Endothelial cell (in vitro differentiated cells): ENCODE measurements at regions not wholly inside any gene's neighbourhood (a gene's known extent, or its start where the extent isn't known, plus 50 kb on each side); places are given as distances from the start of the nearest gene placed in this dataset.

ENCODE experiments used
- DNase-seq: peaks from one replicate; pipeline ENCODE4 v3.0.0; 2021; ENCODE audit warnings: low spot score
- H3K27ac Mint-ChIP-seq: one replicate; pipeline ENCODE4 v1.8.0; 2021; ENCODE audit warnings: mixed read lengths, inconsistent platforms; ENCODE audit not compliant: unreplicated experiment
- H3K27me3 Mint-ChIP-seq: one replicate; pipeline ENCODE4 v1.8.0; 2021; ENCODE audit warnings: mild to moderate bottlenecking, moderate library complexity, mixed read lengths, inconsistent platforms; ENCODE audit not compliant: unreplicated experiment
- H3K36me3 Mint-ChIP-seq: one replicate; pipeline ENCODE4 v1.8.0; 2021; ENCODE audit warnings: mild to moderate bottlenecking, low read depth, mixed read lengths, inconsistent platforms; ENCODE audit not compliant: unreplicated experiment
- H3K4me1 Mint-ChIP-seq: one replicate; pipeline ENCODE4 v1.8.0; 2021; ENCODE audit warnings: mild to moderate bottlenecking, mixed read lengths, inconsistent platforms; ENCODE audit not compliant: unreplicated experiment
- H3K4me3 Mint-ChIP-seq: one replicate; pipeline ENCODE4 v1.8.0; 2021; ENCODE audit warnings: mild to moderate bottlenecking, mixed read lengths, inconsistent platforms; ENCODE audit not compliant: unreplicated experiment
- H3K9me3 Mint-ChIP-seq: one replicate; pipeline ENCODE4 v1.8.0; 2021; ENCODE audit warnings: mixed read lengths, inconsistent platforms; ENCODE audit not compliant: unreplicated experiment
- CTCF ChIP-seq: fragments of 200-600 bp; sonication (generic); IDR thresholded peaks from one replicate; pipeline ENCODE4 v1.5.0; 2021; ENCODE audit warnings: antibody characterized with exemption; ENCODE audit not compliant: unreplicated experiment

GRCh38 chr21:36630485-36631206, 68.3 kb upstream of the SIM2 start:
- TF ChIP-seq CTCF = peak; percentile 90
- no peak overlapping the region for H3K27ac Mint-ChIP-seq
- H3K9me3 Mint-ChIP-seq = no peaks in the 10 kb centered on the region
- H3K36me3 Mint-ChIP-seq = no peaks in the 10 kb centered on the region
- peaks cover 7% of the 10 kb centered on the region for H3K27me3 Mint-ChIP-seq
- peaks cover 9% of the 10 kb centered on the region for H3K4me1 Mint-ChIP-seq
- peak; percentile 81 for DNase-seq
- H3K4me3 Mint-ChIP-seq = no peak overlapping the region

DNA sequence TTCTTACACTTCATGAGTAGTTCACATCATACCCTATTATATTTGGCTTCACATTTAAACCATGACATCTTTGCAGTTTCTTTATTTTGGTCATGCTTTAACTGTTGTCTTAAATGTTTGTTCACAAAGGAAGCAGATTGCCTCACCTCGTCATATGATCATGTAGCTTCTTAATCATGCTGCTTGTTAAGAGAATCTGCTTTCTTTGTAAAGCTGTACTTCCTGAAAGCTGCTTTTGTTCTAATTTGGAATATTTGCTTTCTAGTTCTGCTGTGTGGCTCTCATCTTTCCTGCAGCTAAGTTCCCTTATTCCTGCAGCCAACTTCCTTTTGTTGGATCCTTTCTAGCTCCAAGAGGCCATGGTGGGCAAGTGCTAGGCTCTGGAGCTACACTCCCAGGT, 62.9 kb upstream of the SIM2 start:
- TF ChIP-seq CTCF = no peak
- DNase-seq = no peak
- H3K9me3 Mint-ChIP-seq = peaks cover 3% of the 10 kb centered on the region
- H3K27me3 Mint-ChIP-seq = peaks cover 7% of the 10 kb centered on the region
- peaks cover 25% of the 10 kb centered on the region for H3K4me1 Mint-ChIP-seq
- H3K27ac Mint-ChIP-seq = no peak overlapping the region
- peaks cover 8% of the 10 kb centered on the region for H3K36me3 Mint-ChIP-seq
- no peak overlapping the region for H3K4me3 Mint-ChIP-seq

DNA sequence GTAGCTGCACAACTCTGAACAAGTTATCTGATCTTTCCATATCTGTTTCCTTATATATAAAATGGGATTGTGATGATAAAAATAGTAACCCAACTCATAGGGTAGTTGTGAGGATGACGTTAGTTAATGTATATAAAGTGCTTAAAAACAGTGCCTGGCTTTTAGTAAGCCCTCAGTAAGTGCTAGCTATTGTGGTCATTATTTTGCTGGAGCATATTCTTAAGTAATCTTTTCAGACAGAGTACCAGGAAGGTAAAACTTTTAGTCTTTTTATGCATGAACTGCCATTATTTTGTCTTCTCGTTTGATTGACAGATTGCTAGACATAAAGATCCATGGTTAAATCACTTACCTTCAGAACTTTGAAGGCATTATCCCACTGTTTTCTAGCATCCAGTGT, 62.5 kb upstream of the SIM2 start:
- no peak for DNase-seq
- Mint-ChIP-seq H3K4me3 (no peak overlapping the region), H3K36me3 (peaks cover 8% of the 10 kb centered on the region), H3K9me3 (peaks cover 3% of the 10 kb centered on the region), H3K4me1 (peaks cover 25% of the 10 kb centered on the region), H3K27ac (no peak overlapping the region), H3K27me3 (peaks cover 7% of the 10 kb centered on the region)
- no peak for TF ChIP-seq CTCF

DNA sequence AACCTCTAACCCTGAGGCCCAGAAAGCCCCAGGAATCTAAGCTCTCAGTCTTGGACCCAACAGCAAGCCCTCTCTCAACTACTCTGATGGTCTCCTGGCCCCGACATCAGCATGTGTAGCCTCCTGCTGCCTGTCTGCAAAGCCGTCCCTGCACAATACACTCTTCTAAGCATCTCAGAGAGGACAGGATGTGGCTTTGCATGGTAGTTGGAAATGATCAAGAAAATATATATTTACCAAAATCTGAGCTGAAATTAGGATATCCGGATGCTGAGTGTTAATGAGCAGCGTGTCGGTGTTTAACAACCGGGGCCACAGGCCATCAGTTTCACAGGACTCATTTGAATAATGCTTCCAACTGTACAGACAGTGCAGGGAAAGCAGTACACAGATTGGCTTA, 59.1 kb upstream of the SIM2 start:
- H3K4me3 Mint-ChIP-seq = no peak overlapping the region
- peaks cover 2% of the 10 kb centered on the region for H3K27me3 Mint-ChIP-seq
- TF ChIP-seq CTCF = no peak

GRCh38 chr21:36640174-36640720, 58.7 kb upstream of the SIM2 start:
- peaks cover 17% of the 10 kb centered on the region for H3K4me1 Mint-ChIP-seq
- H3K36me3 Mint-ChIP-seq = peaks cover 8% of the 10 kb centered on the region
- H3K9me3 Mint-ChIP-seq = peaks cover 3% of the 10 kb centered on the region
- H3K27ac Mint-ChIP-seq = no peak overlapping the region
- peaks cover 2% of the 10 kb centered on the region for H3K27me3 Mint-ChIP-seq
- TF ChIP-seq CTCF = no peak
- no peak for DNase-seq
- H3K4me3 Mint-ChIP-seq = no peak overlapping the region

More for the DNA sequence above, 59.1 kb upstream of the SIM2 start:
- peaks cover 17% of the 10 kb centered on the region for H3K4me1 Mint-ChIP-seq
- H3K9me3 Mint-ChIP-seq = peaks cover 3% of the 10 kb centered on the region
- H3K27ac Mint-ChIP-seq = no peak overlapping the region
- no peak for DNase-seq
- peaks cover 8% of the 10 kb centered on the region for H3K36me3 Mint-ChIP-seq
